ENCODE measurements at regions not wholly inside any gene's neighbourhood (a gene's known extent, or its start where the extent isn't known, plus 50 kb on each side); places are given as distances from the start of the nearest gene placed in this dataset.
"Not testable (repeated sequence)": the region's sequence is repeated elsewhere in the genome, so short reads cannot be mapped to it uniquely, and the experiment has no call there.

GRCh38 chr4:71110499-71110898 lies 117.0 kb downstream of the DCK start:
- H3K4me1 ChIP-seq (ENCODE audit: control insufficient read depth in 1 of 2, insufficient read depth in 1 of 2, low read depth in 1 of 2, low read length in 1 of 2) = no peaks in the 10 kb centered on the region
- H3K27ac ChIP-seq = no peak overlapping the region
- H3K9me3 ChIP-seq = peaks cover 4% of the 10 kb centered on the region

GRCh38 chr4:71111133-71111532 lies 117.7 kb downstream of the DCK start:
- not testable (repeated sequence) for H3K27ac ChIP-seq; H3K36me3 ChIP-seq; H3K4me3 ChIP-seq (ENCODE audit: low read depth in 1 of 2, low read length in 1 of 2); H3K27me3 ChIP-seq; H3K4me1 ChIP-seq (ENCODE audit: control insufficient read depth in 1 of 2, insufficient read depth in 1 of 2, low read depth in 1 of 2, low read length in 1 of 2); H3K9me3 ChIP-seq

More at GRCh38 chr4:71110499-71110898, 117.0 kb downstream of the DCK start:
- TF ChIP-seq, protein P1, sequence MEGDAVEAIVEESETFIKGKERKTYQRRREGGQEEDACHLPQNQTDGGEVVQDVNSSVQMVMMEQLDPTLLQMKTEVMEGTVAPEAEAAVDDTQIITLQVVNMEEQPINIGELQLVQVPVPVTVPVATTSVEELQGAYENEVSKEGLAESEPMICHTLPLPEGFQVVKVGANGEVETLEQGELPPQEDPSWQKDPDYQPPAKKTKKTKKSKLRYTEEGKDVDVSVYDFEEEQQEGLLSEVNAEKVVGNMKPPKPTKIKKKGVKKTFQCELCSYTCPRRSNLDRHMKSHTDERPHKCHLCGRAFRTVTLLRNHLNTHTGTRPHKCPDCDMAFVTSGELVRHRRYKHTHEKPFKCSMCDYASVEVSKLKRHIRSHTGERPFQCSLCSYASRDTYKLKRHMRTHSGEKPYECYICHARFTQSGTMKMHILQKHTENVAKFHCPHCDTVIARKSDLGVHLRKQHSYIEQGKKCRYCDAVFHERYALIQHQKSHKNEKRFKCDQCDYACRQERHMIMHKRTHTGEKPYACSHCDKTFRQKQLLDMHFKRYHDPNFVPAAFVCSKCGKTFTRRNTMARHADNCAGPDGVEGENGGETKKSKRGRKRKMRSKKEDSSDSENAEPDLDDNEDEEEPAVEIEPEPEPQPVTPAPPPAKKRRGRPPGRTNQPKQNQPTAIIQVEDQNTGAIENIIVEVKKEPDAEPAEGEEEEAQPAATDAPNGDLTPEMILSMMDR (IDR thresholded peaks at IDR 0.05) = no peak
- Histone ChIP-seq H3K27me3 (no peaks in the 10 kb centered on the region), H3K4me3 (ENCODE audit: low read depth in 1 of 2, low read length in 1 of 2) (no peak overlapping the region), H3K36me3 (no peaks in the 10 kb centered on the region)

GRCh38 chr4:71113294-71113693 lies 119.8 kb downstream of the DCK start:
- H3K4me3 ChIP-seq (ENCODE audit: low read depth in 1 of 2, low read length in 1 of 2) = no peak overlapping the region
- peaks cover 4% of the 10 kb centered on the region for H3K9me3 ChIP-seq
- TF ChIP-seq, protein P1 (IDR thresholded peaks at IDR 0.05) = no peak
- no peaks in the 10 kb centered on the region for H3K4me1 ChIP-seq (ENCODE audit: control insufficient read depth in 1 of 2, insufficient read depth in 1 of 2, low read depth in 1 of 2, low read length in 1 of 2)
- no peaks in the 10 kb centered on the region for H3K27me3 ChIP-seq
- H3K36me3 ChIP-seq = no peaks in the 10 kb centered on the region
- H3K27ac ChIP-seq = no peak overlapping the region

GRCh38 chr4:71120831-71121524 lies 127.5 kb downstream of the DCK start:
- no peaks in the 10 kb centered on the region for H3K36me3 ChIP-seq
- TF ChIP-seq, protein P1 (IDR thresholded peaks at IDR 0.05) = no peak
- no peak overlapping the region for H3K27ac ChIP-seq
- H3K4me3 ChIP-seq (ENCODE audit: low read depth in 1 of 2, low read length in 1 of 2) = no peak overlapping the region
- no peaks in the 10 kb centered on the region for H3K9me3 ChIP-seq
- no peaks in the 10 kb centered on the region for H3K27me3 ChIP-seq
- no peaks in the 10 kb centered on the region for H3K4me1 ChIP-seq (ENCODE audit: control insufficient read depth in 1 of 2, insufficient read depth in 1 of 2, low read depth in 1 of 2, low read length in 1 of 2)

GRCh38 chr4:71123951-71124350 lies 130.5 kb downstream of the DCK start:
- no peak overlapping the region for H3K27ac ChIP-seq
- no peaks in the 10 kb centered on the region for H3K27me3 ChIP-seq
- TF ChIP-seq, protein P1 (IDR thresholded peaks at IDR 0.05) = no peak

GRCh38 chr4:71125137-71125536 lies 131.7 kb downstream of the DCK start:
- Histone ChIP-seq H3K4me3 (ENCODE audit: low read depth in 1 of 2, low read length in 1 of 2) (no peak overlapping the region), H3K9me3 (no peaks in the 10 kb centered on the region), H3K36me3 (no peaks in the 10 kb centered on the region), H3K4me1 (ENCODE audit: control insufficient read depth in 1 of 2, insufficient read depth in 1 of 2, low read depth in 1 of 2, low read length in 1 of 2) (no peaks in the 10 kb centered on the region), H3K27ac (no peak overlapping the region), H3K27me3 (no peaks in the 10 kb centered on the region)
- TF ChIP-seq, protein P1 (IDR thresholded peaks at IDR 0.05) = no peak

More at GRCh38 chr4:71123951-71124350, 130.5 kb downstream of the DCK start:
- no peaks in the 10 kb centered on the region for H3K36me3 ChIP-seq
- H3K4me1 ChIP-seq (ENCODE audit: control insufficient read depth in 1 of 2, insufficient read depth in 1 of 2, low read depth in 1 of 2, low read length in 1 of 2) = no peaks in the 10 kb centered on the region
- no peak overlapping the region for H3K4me3 ChIP-seq (ENCODE audit: low read depth in 1 of 2, low read length in 1 of 2)
- H3K9me3 ChIP-seq = no peaks in the 10 kb centered on the region

Measured in neutrophil (primary cell).